ENCODE measurements at regions not wholly inside any gene's neighbourhood (a gene's known extent, or its start where the extent isn't known, plus 50 kb on each side); places are given as distances from the start of the nearest gene placed in this dataset.

DNA sequence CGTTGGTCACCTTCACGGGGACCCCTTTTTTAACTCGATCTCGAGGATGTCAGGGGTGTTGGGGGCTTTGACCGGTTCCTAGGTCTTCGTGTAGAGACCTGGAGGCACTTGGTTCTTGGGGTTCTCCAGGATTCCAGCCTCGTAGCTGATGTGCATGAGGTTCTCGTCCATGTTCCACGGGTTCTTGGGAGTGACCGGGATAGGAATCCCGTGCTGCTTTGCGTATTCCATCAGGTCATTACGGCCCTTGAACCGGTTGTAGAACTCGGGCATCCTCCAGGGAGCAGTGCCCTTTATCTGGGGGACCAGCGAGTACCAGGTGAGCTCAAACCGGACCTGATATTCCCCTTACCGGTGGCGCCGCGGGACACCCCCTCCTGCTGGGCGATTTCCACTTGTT, 88.0 kb upstream of the RIPOR2 start:
- Mint-ChIP-seq H3K4me1 (peaks cover 30% of the 10 kb centered on the region), H3K27me3 (ENCODE audit: low read depth) (no peaks in the 10 kb centered on the region), H3K4me3 (no peak overlapping the region), H3K36me3 (no peaks in the 10 kb centered on the region), H3K27ac (no peak overlapping the region), H3K9me3 (no peaks in the 10 kb centered on the region)
- TF ChIP-seq TCF7 (CRISPR knock-in tag; IDR thresholded peaks at IDR 0.05; ENCODE audit: low read depth) (no peak), TEAD4 (CRISPR knock-in tag; IDR thresholded peaks at IDR 0.05) (no peak), ZNF416 (CRISPR knock-in tag; IDR thresholded peaks at IDR 0.05) (no peak), JAZF1 (CRISPR knock-in tag; IDR thresholded peaks at IDR 0.05) (no peak), PRRX2 (CRISPR knock-in tag; IDR thresholded peaks at IDR 0.05) (no peak), CBFB (CRISPR knock-in tag; IDR thresholded peaks at IDR 0.05; ENCODE audit: low read depth) (no peak), FOXP1 (CRISPR knock-in tag; IDR thresholded peaks at IDR 0.05; ENCODE audit: borderline replicate concordance) (no peak), ZNF396 (CRISPR knock-in tag; IDR thresholded peaks at IDR 0.05; ENCODE audit: borderline replicate concordance) (no peak), ETV6 (CRISPR knock-in tag; IDR thresholded peaks at IDR 0.05) (no peak)
- TF ChIP-seq, protein P1, sequence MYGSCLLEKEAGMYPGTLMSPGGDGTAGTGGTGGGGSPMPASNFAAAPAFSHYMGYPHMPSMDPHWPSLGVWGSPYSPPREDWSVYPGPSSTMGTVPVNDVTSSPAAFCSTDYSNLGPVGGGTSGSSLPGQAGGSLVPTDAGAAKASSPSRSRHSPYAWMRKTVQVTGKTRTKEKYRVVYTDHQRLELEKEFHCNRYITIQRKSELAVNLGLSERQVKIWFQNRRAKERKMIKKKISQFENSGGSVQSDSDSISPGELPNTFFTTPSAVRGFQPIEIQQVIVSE (CRISPR knock-in tag; IDR thresholded peaks at IDR 0.05; ENCODE audit: borderline replicate concordance) = no peak
- TF ChIP-seq, protein P2, sequence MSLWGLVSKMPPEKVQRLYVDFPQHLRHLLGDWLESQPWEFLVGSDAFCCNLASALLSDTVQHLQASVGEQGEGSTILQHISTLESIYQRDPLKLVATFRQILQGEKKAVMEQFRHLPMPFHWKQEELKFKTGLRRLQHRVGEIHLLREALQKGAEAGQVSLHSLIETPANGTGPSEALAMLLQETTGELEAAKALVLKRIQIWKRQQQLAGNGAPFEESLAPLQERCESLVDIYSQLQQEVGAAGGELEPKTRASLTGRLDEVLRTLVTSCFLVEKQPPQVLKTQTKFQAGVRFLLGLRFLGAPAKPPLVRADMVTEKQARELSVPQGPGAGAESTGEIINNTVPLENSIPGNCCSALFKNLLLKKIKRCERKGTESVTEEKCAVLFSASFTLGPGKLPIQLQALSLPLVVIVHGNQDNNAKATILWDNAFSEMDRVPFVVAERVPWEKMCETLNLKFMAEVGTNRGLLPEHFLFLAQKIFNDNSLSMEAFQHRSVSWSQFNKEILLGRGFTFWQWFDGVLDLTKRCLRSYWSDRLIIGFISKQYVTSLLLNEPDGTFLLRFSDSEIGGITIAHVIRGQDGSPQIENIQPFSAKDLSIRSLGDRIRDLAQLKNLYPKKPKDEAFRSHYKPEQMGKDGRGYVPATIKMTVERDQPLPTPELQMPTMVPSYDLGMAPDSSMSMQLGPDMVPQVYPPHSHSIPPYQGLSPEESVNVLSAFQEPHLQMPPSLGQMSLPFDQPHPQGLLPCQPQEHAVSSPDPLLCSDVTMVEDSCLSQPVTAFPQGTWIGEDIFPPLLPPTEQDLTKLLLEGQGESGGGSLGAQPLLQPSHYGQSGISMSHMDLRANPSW (CRISPR knock-in tag; conservative IDR thresholded peaks at IDR 0.05; ENCODE audit: low read depth) = no peak
- TF ChIP-seq, protein P3, sequence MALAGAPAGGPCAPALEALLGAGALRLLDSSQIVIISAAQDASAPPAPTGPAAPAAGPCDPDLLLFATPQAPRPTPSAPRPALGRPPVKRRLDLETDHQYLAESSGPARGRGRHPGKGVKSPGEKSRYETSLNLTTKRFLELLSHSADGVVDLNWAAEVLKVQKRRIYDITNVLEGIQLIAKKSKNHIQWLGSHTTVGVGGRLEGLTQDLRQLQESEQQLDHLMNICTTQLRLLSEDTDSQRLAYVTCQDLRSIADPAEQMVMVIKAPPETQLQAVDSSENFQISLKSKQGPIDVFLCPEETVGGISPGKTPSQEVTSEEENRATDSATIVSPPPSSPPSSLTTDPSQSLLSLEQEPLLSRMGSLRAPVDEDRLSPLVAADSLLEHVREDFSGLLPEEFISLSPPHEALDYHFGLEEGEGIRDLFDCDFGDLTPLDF (CRISPR knock-in tag; IDR thresholded peaks at IDR 0.05) = no peak
- TF ChIP-seq, protein P4, sequence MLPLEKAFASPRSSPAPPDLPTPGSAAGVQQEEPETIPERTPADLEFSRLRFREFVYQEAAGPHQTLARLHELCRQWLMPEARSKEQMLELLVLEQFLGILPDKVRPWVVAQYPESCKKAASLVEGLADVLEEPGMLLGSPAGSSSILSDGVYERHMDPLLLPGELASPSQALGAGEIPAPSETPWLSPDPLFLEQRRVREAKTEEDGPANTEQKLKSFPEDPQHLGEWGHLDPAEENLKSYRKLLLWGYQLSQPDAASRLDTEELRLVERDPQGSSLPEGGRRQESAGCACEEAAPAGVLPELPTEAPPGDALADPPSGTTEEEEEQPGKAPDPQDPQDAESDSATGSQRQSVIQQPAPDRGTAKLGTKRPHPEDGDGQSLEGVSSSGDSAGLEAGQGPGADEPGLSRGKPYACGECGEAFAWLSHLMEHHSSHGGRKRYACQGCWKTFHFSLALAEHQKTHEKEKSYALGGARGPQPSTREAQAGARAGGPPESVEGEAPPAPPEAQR (CRISPR knock-in tag; IDR thresholded peaks at IDR 0.05) = no peak
- ATAC-seq = no peak
- CTCF ChIA-PET = interaction anchor here (3.8 kb wide), 1 partner anchor 167 kb away, joined by 18 read pairs; no protein-coding TSS in a partner anchor
- POLR2A ChIA-PET = no interaction called here
- DNase-seq (ENCODE audit: low spot score) = no peak

DNA sequence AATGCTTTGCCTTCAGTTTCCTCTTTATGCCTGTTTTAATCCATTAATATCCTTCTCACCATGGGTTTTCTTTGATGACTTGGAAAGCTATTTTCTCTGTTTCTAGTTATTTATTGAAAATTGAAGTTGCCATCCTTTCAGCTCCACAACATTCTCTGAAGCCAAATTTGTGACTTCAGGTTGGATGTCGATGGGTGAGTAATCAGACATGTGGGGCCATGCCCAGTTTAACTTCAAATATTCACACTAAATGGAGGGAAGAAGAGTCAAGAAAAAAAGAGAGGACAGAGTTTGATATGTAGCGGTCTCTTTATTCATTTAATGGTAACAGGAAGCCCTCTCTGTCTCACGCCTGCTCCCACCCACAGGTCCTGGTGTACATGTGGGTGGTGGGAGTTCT, 89.1 kb upstream of the RIPOR2 start:
- no peak for ATAC-seq

More for the DNA sequence above, 89.1 kb upstream of the RIPOR2 start:
- Mint-ChIP-seq H3K4me1 (peaks cover 30% of the 10 kb centered on the region), H3K36me3 (no peaks in the 10 kb centered on the region), H3K27ac (no peak overlapping the region), H3K4me3 (no peak overlapping the region), H3K9me3 (no peaks in the 10 kb centered on the region), H3K27me3 (ENCODE audit: low read depth) (no peaks in the 10 kb centered on the region)
- ChIA-PET CTCF (interaction anchor here (0.5 to 3.8 kb wide), 4 partner anchors 33 to 223 kb away, joined by 4 to 19 read pairs (median 12); no protein-coding TSS in a partner anchor), POLR2A (no interaction called here)
- no peak for TF ChIP-seq ZNF317 (CRISPR knock-in tag; IDR thresholded peaks at IDR 0.05; ENCODE audit: borderline replicate concordance, low read depth)
- TF ChIP-seq, protein P5, sequence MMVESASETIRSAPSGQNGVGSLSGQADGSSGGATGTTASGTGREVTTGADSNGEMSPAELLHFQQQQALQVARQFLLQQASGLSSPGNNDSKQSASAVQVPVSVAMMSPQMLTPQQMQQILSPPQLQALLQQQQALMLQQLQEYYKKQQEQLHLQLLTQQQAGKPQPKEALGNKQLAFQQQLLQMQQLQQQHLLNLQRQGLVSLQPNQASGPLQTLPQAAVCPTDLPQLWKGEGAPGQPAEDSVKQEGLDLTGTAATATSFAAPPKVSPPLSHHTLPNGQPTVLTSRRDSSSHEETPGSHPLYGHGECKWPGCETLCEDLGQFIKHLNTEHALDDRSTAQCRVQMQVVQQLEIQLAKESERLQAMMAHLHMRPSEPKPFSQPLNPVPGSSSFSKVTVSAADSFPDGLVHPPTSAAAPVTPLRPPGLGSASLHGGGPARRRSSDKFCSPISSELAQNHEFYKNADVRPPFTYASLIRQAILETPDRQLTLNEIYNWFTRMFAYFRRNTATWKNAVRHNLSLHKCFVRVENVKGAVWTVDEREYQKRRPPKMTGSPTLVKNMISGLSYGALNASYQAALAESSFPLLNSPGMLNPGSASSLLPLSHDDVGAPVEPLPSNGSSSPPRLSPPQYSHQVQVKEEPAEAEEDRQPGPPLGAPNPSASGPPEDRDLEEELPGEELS (CRISPR knock-in tag; IDR thresholded peaks at IDR 0.05) = no peak
- no peak for TF ChIP-seq ETV6 (CRISPR knock-in tag; IDR thresholded peaks at IDR 0.05)
- TF ChIP-seq, protein P6, sequence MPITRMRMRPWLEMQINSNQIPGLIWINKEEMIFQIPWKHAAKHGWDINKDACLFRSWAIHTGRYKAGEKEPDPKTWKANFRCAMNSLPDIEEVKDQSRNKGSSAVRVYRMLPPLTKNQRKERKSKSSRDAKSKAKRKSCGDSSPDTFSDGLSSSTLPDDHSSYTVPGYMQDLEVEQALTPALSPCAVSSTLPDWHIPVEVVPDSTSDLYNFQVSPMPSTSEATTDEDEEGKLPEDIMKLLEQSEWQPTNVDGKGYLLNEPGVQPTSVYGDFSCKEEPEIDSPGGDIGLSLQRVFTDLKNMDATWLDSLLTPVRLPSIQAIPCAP (CRISPR knock-in tag; IDR thresholded peaks at IDR 0.05) = no peak
- TF ChIP-seq JAZF1 (CRISPR knock-in tag; IDR thresholded peaks at IDR 0.05) = no peak
- no peak for TF ChIP-seq SMAD3 (CRISPR knock-in tag; IDR thresholded peaks at IDR 0.05; ENCODE audit: borderline replicate concordance)
- DNase-seq (ENCODE audit: low spot score) = no peak

Measured in WTC11 (cell line).